EH (cell line): ENCODE measurements at regions not wholly inside any gene's neighbourhood (a gene's known extent, or its start where the extent isn't known, plus 50 kb on each side); places are given as distances from the start of the nearest gene placed in this dataset.
"Not testable (repeated sequence)": the region's sequence is repeated elsewhere in the genome, so short reads cannot be mapped to it uniquely, and the experiment has no call there.

Source experiments
- DNase-seq: peaks from one replicate; pipeline ENCODE4 v3.0.0-alpha.2; 2015; ENCODE audit warnings: low read depth

GRCh38 chr1:161454865-161455707, 50.2 kb upstream of the FCGR2A start:
- not testable (repeated sequence) for DNase-seq

- not testable (repeated sequence) for DNase-seq
Measured at GRCh38 chr1:161453950-161454864, 51.0 kb upstream of the FCGR2A start.

- DNase-seq: not testable (repeated sequence)
Measured at GRCh38 chr1:161451698-161452348, 53.4 kb upstream of the FCGR2A start.

- not testable (repeated sequence) for DNase-seq
Measured at GRCh38 chr1:161447760-161448332, 57.4 kb upstream of the FCGR2A start.

GRCh38 chr1:161447040-161447759, 58.1 kb upstream of the FCGR2A start:
- DNase-seq: not testable (repeated sequence)

GRCh38 chr1:161444725-161445124, 60.5 kb upstream of the FCGR2A start:
- not testable (repeated sequence) for DNase-seq

GRCh38 chr1:161444255-161444654, 61.0 kb upstream of the FCGR2A start:
- not testable (repeated sequence) for DNase-seq

GRCh38 chr1:161440312-161440894, 64.9 kb upstream of the FCGR2A start:
- peak; percentile 72 for DNase-seq

GRCh38 chr1:161439280-161440232, 65.7 kb upstream of the FCGR2A start:
- peak; percentile 41 for DNase-seq

GRCh38 chr1:161433191-161433590, 65.5 kb upstream of the CFAP126 start:
- not testable (repeated sequence) for DNase-seq

GRCh38 chr1:161432091-161432490, 64.4 kb upstream of the CFAP126 start:
- no peak for DNase-seq

GRCh38 chr1:161427733-161428516, 60.2 kb upstream of the CFAP126 start:
- peak; percentile 63 for DNase-seq

- DNase-seq: not testable (repeated sequence)
Measured at GRCh38 chr1:161422914-161423313, 55.2 kb upstream of the CFAP126 start.

GRCh38 chr1:161421456-161421855, 53.8 kb upstream of the CFAP126 start:
- no peak for DNase-seq

- DNase-seq: no peak
Measured at GRCh38 chr1:161420763-161421455, 53.2 kb upstream of the CFAP126 start.

- not testable (repeated sequence) for DNase-seq
Measured at GRCh38 chr1:161417536-161417935, 49.9 kb upstream of the CFAP126 start.
